ENCODE measurements at regions not wholly inside any gene's neighbourhood (a gene's known extent, or its start where the extent isn't known, plus 50 kb on each side); places are given as distances from the start of the nearest gene placed in this dataset.

DNA sequence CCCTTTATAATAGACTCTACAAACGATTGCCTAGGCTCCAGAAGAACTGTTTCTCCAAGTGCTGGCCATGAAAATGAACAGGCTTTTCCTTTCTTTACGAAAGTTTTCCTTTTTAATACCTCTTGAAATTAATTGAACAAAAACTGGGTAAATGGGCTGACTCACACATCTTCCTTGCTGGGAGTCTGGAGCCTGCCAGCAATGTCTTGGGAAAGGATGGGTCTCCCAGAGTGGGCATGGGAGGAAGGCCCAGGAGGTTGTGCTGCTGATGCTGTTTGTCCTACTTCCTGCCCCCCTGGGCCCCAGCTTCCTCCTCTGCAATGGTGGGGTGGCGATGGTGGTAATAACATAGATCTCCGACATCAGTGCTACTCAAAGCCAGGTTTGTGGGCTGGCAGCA, 174.1 kb downstream of the RPS24 start:
- Histone ChIP-seq H3K27me3 (ENCODE audit: control insufficient read depth in 3 of 3, insufficient read depth in 3 of 3, low read depth in 1 of 3, low read length in 3 of 3) (peaks cover 0 to 27% (median 0%) of the 10 kb centered on the region in 3 experiments), H3K36me3 (replicated peaks in 1 of 2; ENCODE audit: control insufficient read depth in 2 of 2, insufficient read depth in 2 of 2, low read length in 2 of 2) (no peaks in the 10 kb centered on the region), H2BK5ac (ENCODE audit: low read length) (no peak overlapping the region), H3K9ac (ENCODE audit: low read depth, low read length, poor library complexity) (no peak overlapping the region), H2BK120ac (ENCODE audit: low read depth, low read length) (no peak overlapping the region), H4K91ac (ENCODE audit: low read depth, low read length, poor library complexity) (no peak overlapping the region), H4K8ac (ENCODE audit: low read depth, low read length) (no peak overlapping the region), H3K4me1 (ENCODE audit: control insufficient read depth in 2 of 2, insufficient read depth in 1 of 2, low read depth in 1 of 2, low read length in 2 of 2) (peaks cover 2 to 7% of the 10 kb centered on the region in 2 donors), H3K14ac (ENCODE audit: low read length) (no peak overlapping the region), H2AFZ (ENCODE audit: low read length) (no peak overlapping the region), H3K4ac (ENCODE audit: low read length) (no peak overlapping the region), H3K79me1 (ENCODE audit: low read depth, low read length) (peaks cover 2% of the 10 kb centered on the region), H3K18ac (ENCODE audit: low read length) (no peak overlapping the region), H3K23ac (ENCODE audit: low read depth, low read length, poor library complexity) (no peak overlapping the region), H2BK15ac (ENCODE audit: low read length) (no peak overlapping the region), H2BK12ac (ENCODE audit: low read length) (no peak overlapping the region), H2AK5ac (ENCODE audit: low read depth, low read length) (no peak overlapping the region), H3K4me2 (ENCODE audit: insufficient read depth, low read length, poor library complexity, severe bottlenecking) (no peak overlapping the region), H3K9me3 (replicated peaks in 1 of 2; ENCODE audit: control insufficient read depth in 2 of 2, insufficient read depth in 1 of 2, low read depth in 1 of 2, low read length in 2 of 2) (no peaks in the 10 kb centered on the region), H3K27ac (replicated peaks; ENCODE audit: low read length) (no peak overlapping the region), H3K4me3 (ENCODE audit: low read length in 2 of 2) (no peak overlapping the region)
- DNase-seq (ENCODE audit: low spot score): no peak
- no CpG with 5 or more reads among the region's 4 CpGs for WGBS, 2 donors (ENCODE audit: extremely low coverage in 2 of 2, insufficient read length in 2 of 2, insufficient replicate concordance in 1 of 2)

DNA sequence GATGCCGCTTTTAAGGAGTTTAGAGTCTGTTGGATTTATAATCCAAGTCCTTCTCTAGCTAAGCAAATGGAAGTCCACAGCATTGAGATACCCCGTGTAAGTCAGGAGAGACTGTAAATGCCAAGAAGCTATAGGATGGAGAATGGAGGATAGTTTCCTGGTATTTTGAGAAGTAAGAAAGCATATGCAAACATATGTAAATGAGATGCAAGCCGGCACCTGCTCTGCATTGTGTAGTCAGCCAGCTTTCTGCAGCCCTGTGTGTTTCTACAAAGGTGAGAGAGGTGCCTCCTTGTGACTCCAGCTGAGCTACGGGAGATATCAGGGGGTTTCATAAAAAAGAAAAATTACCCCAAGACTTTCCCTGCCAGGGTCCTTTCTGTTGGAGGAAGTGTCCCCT, 176.3 kb downstream of the RPS24 start:
- no peak for DNase-seq (ENCODE audit: low spot score)
- H3K4me2 ChIP-seq (ENCODE audit: insufficient read depth, low read length, poor library complexity, severe bottlenecking): no peak overlapping the region
- H4K8ac ChIP-seq (ENCODE audit: low read depth, low read length): no peak overlapping the region
- H3K14ac ChIP-seq (ENCODE audit: low read length): no peak overlapping the region
- no peak overlapping the region for H4K91ac ChIP-seq (ENCODE audit: low read depth, low read length, poor library complexity)
- no peak overlapping the region for H2BK15ac ChIP-seq (ENCODE audit: low read length)
- H3K23ac ChIP-seq (ENCODE audit: low read depth, low read length, poor library complexity): no peak overlapping the region
- no peak overlapping the region for H3K9ac ChIP-seq (ENCODE audit: low read depth, low read length, poor library complexity)
- no peak overlapping the region for H3K27ac ChIP-seq (replicated peaks; ENCODE audit: low read length)
- no peak overlapping the region for H3K4ac ChIP-seq (ENCODE audit: low read length)
- no peaks in the 10 kb centered on the region for H3K9me3 ChIP-seq (replicated peaks in 1 of 2; ENCODE audit: control insufficient read depth in 2 of 2, insufficient read depth in 1 of 2, low read depth in 1 of 2, low read length in 2 of 2)
- H3K4me1 ChIP-seq (ENCODE audit: control insufficient read depth in 2 of 2, insufficient read depth in 1 of 2, low read depth in 1 of 2, low read length in 2 of 2): peaks cover 3 to 7% of the 10 kb centered on the region in 2 donors
- no peak overlapping the region for H2BK5ac ChIP-seq (ENCODE audit: low read length)
- no peak overlapping the region for H2BK120ac ChIP-seq (ENCODE audit: low read depth, low read length)
- H3K27me3 ChIP-seq (ENCODE audit: control insufficient read depth in 3 of 3, insufficient read depth in 3 of 3, low read depth in 1 of 3, low read length in 3 of 3): peaks cover 0 to 27% (median 0%) of the 10 kb centered on the region in 3 experiments
- no peak overlapping the region for H3K18ac ChIP-seq (ENCODE audit: low read length)
- H2AK5ac ChIP-seq (ENCODE audit: low read depth, low read length): no peak overlapping the region
- peaks cover 2% of the 10 kb centered on the region for H3K79me1 ChIP-seq (ENCODE audit: low read depth, low read length)
- no peak overlapping the region for H3K4me3 ChIP-seq (ENCODE audit: low read length in 2 of 2)
- no CpG with 5 or more reads among the region's 4 CpGs for WGBS, 2 donors (ENCODE audit: extremely low coverage in 2 of 2, insufficient read length in 2 of 2, insufficient replicate concordance in 1 of 2)
- H2AFZ ChIP-seq (ENCODE audit: low read length): no peak overlapping the region
- H2BK12ac ChIP-seq (ENCODE audit: low read length): no peak overlapping the region
- no peaks in the 10 kb centered on the region for H3K36me3 ChIP-seq (replicated peaks in 1 of 2; ENCODE audit: control insufficient read depth in 2 of 2, insufficient read depth in 2 of 2, low read length in 2 of 2)

DNA sequence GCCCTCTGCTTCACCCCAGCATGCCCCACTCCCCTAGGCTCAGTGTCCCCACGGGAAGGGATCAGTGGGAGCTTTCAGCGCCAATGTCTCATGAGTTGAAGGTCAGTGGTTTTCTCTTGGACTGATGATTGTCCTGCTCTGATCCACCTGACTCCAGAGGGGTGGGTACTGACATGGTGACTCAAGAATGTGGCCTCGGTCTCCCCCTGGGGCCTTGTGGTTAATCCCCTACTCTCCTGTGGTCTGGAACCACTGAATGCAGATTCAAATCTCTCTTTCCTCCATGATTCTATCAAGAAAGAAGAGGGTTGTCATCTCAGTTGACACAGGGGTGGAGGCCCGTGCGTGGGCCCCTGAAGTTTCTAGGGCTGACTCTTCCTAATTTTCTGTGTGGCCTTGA, 176.9 kb downstream of the RPS24 start:
- Histone ChIP-seq H2AK5ac (ENCODE audit: low read depth, low read length) (peak overlapping the region; percentile 44), H4K8ac (ENCODE audit: low read depth, low read length) (no peak overlapping the region), H2BK5ac (ENCODE audit: low read length) (no peak overlapping the region), H3K27me3 (ENCODE audit: control insufficient read depth in 3 of 3, insufficient read depth in 3 of 3, low read depth in 1 of 3, low read length in 3 of 3) (peaks cover 0 to 30% (median 0%) of the 10 kb centered on the region in 3 experiments), H3K36me3 (replicated peaks in 1 of 2; ENCODE audit: control insufficient read depth in 2 of 2, insufficient read depth in 2 of 2, low read length in 2 of 2) (no peaks in the 10 kb centered on the region), H2BK120ac (ENCODE audit: low read depth, low read length) (no peak overlapping the region), H3K9me3 (replicated peaks in 1 of 2; ENCODE audit: control insufficient read depth in 2 of 2, insufficient read depth in 1 of 2, low read depth in 1 of 2, low read length in 2 of 2) (no peaks in the 10 kb centered on the region), H3K9ac (ENCODE audit: low read depth, low read length, poor library complexity) (no peak overlapping the region), H3K27ac (replicated peaks; ENCODE audit: low read length) (no peak overlapping the region), H3K23ac (ENCODE audit: low read depth, low read length, poor library complexity) (no peak overlapping the region), H4K91ac (ENCODE audit: low read depth, low read length, poor library complexity) (no peak overlapping the region), H3K4me2 (ENCODE audit: insufficient read depth, low read length, poor library complexity, severe bottlenecking) (no peak overlapping the region), H2BK12ac (ENCODE audit: low read length) (no peak overlapping the region), H2BK15ac (ENCODE audit: low read length) (no peak overlapping the region), H3K14ac (ENCODE audit: low read length) (no peak overlapping the region), H3K4ac (ENCODE audit: low read length) (no peak overlapping the region), H3K4me1 (ENCODE audit: control insufficient read depth in 2 of 2, insufficient read depth in 1 of 2, low read depth in 1 of 2, low read length in 2 of 2) (peaks cover 6 to 7% of the 10 kb centered on the region in 2 donors), H2AFZ (ENCODE audit: low read length) (no peak overlapping the region), H3K18ac (ENCODE audit: low read length) (no peak overlapping the region), H3K79me1 (ENCODE audit: low read depth, low read length) (peaks cover 2% of the 10 kb centered on the region), H3K4me3 (ENCODE audit: low read length in 2 of 2) (no peak overlapping the region)
- no CpG with 5 or more reads among the region's 5 CpGs for WGBS, 2 donors (ENCODE audit: extremely low coverage in 2 of 2, insufficient read length in 2 of 2, insufficient replicate concordance in 1 of 2)
- DNase-seq (ENCODE audit: low spot score): no peak

DNA sequence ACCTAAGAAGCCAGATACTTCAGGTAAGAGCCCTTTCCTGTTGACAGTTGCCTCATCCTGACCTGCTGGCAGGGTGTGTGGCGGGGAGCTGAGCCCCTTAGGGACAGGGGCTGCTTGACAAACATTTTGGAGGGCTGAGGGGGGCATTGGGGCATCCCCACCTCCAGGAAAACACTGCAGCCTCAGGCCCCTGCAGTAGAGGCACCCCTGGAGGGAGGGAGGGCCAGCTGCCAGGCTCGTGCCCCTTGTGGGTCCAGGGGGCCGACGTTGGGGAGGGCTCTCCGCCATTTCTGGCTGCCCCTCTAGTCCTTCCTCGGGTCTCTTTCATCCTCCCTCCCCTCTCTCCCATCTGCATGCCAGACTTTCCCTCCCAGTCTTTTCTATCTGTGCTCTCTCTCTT, 177.3 kb downstream of the RPS24 start:
- Histone ChIP-seq H3K4me1 (ENCODE audit: control insufficient read depth in 2 of 2, insufficient read depth in 1 of 2, low read depth in 1 of 2, low read length in 2 of 2) (peaks cover 9 to 10% of the 10 kb centered on the region in 2 donors), H3K4me3 (ENCODE audit: low read length in 2 of 2) (no peak overlapping the region), H4K8ac (ENCODE audit: low read depth, low read length) (no peak overlapping the region), H2BK15ac (ENCODE audit: low read length) (peak overlapping the region; percentile 15), H3K9ac (ENCODE audit: low read depth, low read length, poor library complexity) (no peak overlapping the region), H3K4me2 (ENCODE audit: insufficient read depth, low read length, poor library complexity, severe bottlenecking) (no peak overlapping the region), H2AK5ac (ENCODE audit: low read depth, low read length) (peak overlapping the region; percentile 44), H2AFZ (ENCODE audit: low read length) (no peak overlapping the region), H2BK120ac (ENCODE audit: low read depth, low read length) (no peak overlapping the region), H3K4ac (ENCODE audit: low read length) (no peak overlapping the region), H3K36me3 (replicated peaks in 1 of 2; ENCODE audit: control insufficient read depth in 2 of 2, insufficient read depth in 2 of 2, low read length in 2 of 2) (no peaks in the 10 kb centered on the region), H3K23ac (ENCODE audit: low read depth, low read length, poor library complexity) (no peak overlapping the region), H3K18ac (ENCODE audit: low read length) (peak overlapping the region; percentile 7), H3K14ac (ENCODE audit: low read length) (no peak overlapping the region), H3K27me3 (ENCODE audit: control insufficient read depth in 3 of 3, insufficient read depth in 3 of 3, low read depth in 1 of 3, low read length in 3 of 3) (peaks cover 0 to 30% (median 0%) of the 10 kb centered on the region in 3 experiments), H3K9me3 (replicated peaks in 1 of 2; ENCODE audit: control insufficient read depth in 2 of 2, insufficient read depth in 1 of 2, low read depth in 1 of 2, low read length in 2 of 2) (no peaks in the 10 kb centered on the region), H3K79me1 (ENCODE audit: low read depth, low read length) (peaks cover 2% of the 10 kb centered on the region), H4K91ac (ENCODE audit: low read depth, low read length, poor library complexity) (no peak overlapping the region), H2BK5ac (ENCODE audit: low read length) (no peak overlapping the region), H3K27ac (replicated peaks; ENCODE audit: low read length) (no peak overlapping the region), H2BK12ac (ENCODE audit: low read length) (no peak overlapping the region)
- DNase-seq (ENCODE audit: low spot score): no peak
- WGBS, 2 donors (ENCODE audit: extremely low coverage in 2 of 2, insufficient read length in 2 of 2, insufficient replicate concordance in 1 of 2): no CpG with 5 or more reads among the region's 6 CpGs

Measured in neuronal stem cell (in vitro differentiated cells).